CD4-positive, alpha-beta T cell treated with Interleukin-17A for 4 hours (primary cell): ENCODE measurements at regions not wholly inside any gene's neighbourhood (a gene's known extent, or its start where the extent isn't known, plus 50 kb on each side); places are given as distances from the start of the nearest gene placed in this dataset.
"Not testable (repeated sequence)": the region's sequence is repeated elsewhere in the genome, so short reads cannot be mapped to it uniquely, and the experiment has no call there.

Experiments used
- DNase-seq: peaks from one replicate; pipeline ENCODE4 v3.0.0-alpha.2; 2020; ENCODE audit warnings: mixed read lengths

- DNase-seq = no peak
Measured at GRCh38 chr10:4434105-4434504, 391.9 kb upstream of the AKR1E2 start.

- no peak for DNase-seq
Measured at GRCh38 chr10:4431114-4431863, 394.7 kb upstream of the AKR1E2 start.

GRCh38 chr10:4429571-4429970, 396.4 kb upstream of the AKR1E2 start:
- no peak for DNase-seq

- no peak for DNase-seq
Measured at GRCh38 chr10:4427532-4427931, 398.5 kb upstream of the AKR1E2 start.

- no peak for DNase-seq
Measured at GRCh38 chr10:4426866-4427265, 399.1 kb upstream of the AKR1E2 start.

- no peak for DNase-seq
Measured at GRCh38 chr10:4409319-4409718, 416.7 kb upstream of the AKR1E2 start.

GRCh38 chr10:4407783-4408182, 418.2 kb upstream of the AKR1E2 start:
- no peak for DNase-seq

GRCh38 chr10:4405828-4406227, 420.2 kb upstream of the AKR1E2 start:
- DNase-seq = no peak

GRCh38 chr10:4403638-4404252, 422.3 kb upstream of the AKR1E2 start:
- no peak for DNase-seq

GRCh38 chr10:4401080-4401479, 424.9 kb upstream of the AKR1E2 start:
- DNase-seq = not testable (repeated sequence)

GRCh38 chr10:4399556-4399955, 426.5 kb upstream of the AKR1E2 start:
- DNase-seq = no peak

GRCh38 chr10:4398602-4399001, 427.4 kb upstream of the AKR1E2 start:
- no peak for DNase-seq

GRCh38 chr10:4397337-4397736, 428.7 kb upstream of the AKR1E2 start:
- no peak for DNase-seq

GRCh38 chr10:4396401-4397283, 429.4 kb upstream of the AKR1E2 start:
- DNase-seq = no peak

GRCh38 chr10:4395731-4396130, 430.3 kb upstream of the AKR1E2 start:
- DNase-seq = no peak

GRCh38 chr10:4394455-4394854, 431.6 kb upstream of the AKR1E2 start:
- DNase-seq = not testable (repeated sequence)

- DNase-seq = no peak
Measured at GRCh38 chr10:4391683-4392082, 434.3 kb upstream of the AKR1E2 start.

- no peak for DNase-seq
Measured at GRCh38 chr10:4390219-4390618, 435.8 kb upstream of the AKR1E2 start.

GRCh38 chr10:4385231-4385870, 440.7 kb upstream of the AKR1E2 start:
- no peak for DNase-seq

- DNase-seq = no peak
Measured at GRCh38 chr10:4384245-4384644, 441.8 kb upstream of the AKR1E2 start.

- no peak for DNase-seq
Measured at GRCh38 chr10:4383651-4384098, 442.3 kb upstream of the AKR1E2 start.

- DNase-seq = no peak
Measured at GRCh38 chr10:4382811-4383210, 443.2 kb upstream of the AKR1E2 start.

- DNase-seq = no peak
Measured at GRCh38 chr10:4373612-4374011, 452.4 kb upstream of the AKR1E2 start.
